GM21526 (cell line): ENCODE measurements at regions not wholly inside any gene's neighbourhood (a gene's known extent, or its start where the extent isn't known, plus 50 kb on each side); places are given as distances from the start of the nearest gene placed in this dataset.

Experiments used
- ATAC-seq: cut with Tn5 transposase; IDR thresholded peaks from one replicate; pipeline ENCODE4 v1.9.1; 2021; ENCODE audit warnings: moderate library complexity; ENCODE audit not compliant: unreplicated experiment, low FRiP score

GRCh38 chr10:131442271-131442670, 130.8 kb upstream of the TCERG1L start:
- no peak for ATAC-seq

DNA sequence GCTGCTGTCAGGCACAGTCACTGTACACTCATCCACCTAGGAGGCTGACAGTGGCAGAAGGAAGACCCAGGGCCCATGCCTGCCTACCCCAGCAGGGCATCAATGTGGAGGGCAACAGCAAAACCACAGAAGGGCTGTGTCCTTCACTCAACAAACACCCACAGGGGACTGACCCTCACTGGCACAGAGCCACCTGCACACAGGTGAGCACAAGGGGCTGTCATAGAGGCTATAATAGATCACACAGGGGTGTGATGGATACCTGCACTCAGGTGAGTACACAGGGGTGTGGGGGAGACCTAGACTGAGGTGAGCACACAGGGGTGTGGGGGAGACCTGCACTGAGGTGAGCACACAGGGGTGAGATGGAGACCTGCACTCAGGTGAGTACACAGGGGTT, 132.8 kb upstream of the TCERG1L start:
- no peak for ATAC-seq

- ATAC-seq = no peak
Measured at GRCh38 chr10:131444862-131445461, 133.4 kb upstream of the TCERG1L start.

GRCh38 chr10:131445623-131446022, 134.1 kb upstream of the TCERG1L start:
- no peak for ATAC-seq

- ATAC-seq = no peak
Measured at GRCh38 chr10:131446171-131446570, 134.7 kb upstream of the TCERG1L start.

DNA sequence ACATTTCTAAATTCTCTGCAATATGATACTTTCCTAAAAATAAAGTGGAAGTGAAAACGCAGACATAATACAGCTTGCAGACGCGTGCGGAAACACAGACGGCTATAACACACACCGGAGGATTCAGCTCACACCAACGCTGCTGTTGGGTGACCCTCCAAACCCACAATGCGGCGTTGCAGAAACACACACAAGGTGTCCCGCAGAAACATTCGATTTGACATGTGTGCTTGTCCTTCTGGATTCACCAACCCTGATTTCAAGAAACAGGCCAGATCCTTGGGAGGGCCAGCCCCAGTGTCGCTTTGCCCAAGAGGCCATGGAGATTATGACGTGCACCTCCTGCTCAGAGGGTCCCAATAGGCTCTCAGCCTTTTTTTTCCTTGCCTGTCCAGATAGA, 136.7 kb upstream of the TCERG1L start:
- no peak for ATAC-seq

DNA sequence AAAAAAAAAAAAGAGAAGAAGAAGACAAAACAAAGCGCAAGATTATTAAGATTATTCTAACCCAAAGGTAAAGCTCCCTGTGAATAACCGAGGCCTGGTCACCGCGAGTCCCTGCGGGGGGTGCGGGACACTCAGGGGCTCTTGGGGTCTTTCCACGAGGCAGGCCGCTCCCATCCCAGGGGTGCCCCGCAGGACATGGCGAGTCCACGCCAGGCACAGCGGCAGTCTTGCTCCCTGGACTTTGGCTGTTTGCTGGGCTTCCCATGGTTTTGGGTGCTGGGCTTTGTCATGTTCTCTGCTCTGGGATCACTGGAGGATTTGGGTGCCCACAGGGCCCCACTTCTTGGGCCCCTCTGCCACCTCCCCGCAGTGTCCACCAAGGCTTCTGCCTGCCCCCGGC, 137.4 kb upstream of the TCERG1L start:
- ATAC-seq = no peak

DNA sequence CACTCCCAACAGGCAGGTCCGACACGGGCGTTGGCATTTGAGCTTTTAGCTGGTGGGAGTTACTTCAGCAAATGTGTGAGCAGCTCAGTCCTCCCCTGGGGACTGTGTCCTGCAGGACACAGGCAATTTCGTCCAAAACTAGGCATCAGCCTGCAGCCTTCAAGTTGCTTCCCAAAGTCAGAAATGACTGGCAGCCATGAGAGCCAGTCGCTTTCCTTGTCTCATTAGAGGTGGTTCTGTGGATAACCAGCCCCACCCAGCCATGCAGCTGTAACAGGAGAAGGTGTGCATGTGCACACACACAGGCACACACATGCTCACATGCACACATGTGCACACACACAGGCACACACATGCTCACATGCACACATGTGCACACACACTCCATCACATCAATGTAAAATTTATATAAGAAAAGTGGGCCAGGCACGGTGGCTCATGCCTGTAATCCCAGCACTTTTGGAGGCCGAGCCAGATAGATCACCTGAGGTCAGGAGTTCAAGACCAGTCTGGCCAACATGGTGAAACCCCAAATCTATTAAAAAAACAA, 138.8 kb upstream of the TCERG1L start:
- no peak for ATAC-seq

- ATAC-seq = no peak
Measured at GRCh38 chr10:131451407-131452015, 140.0 kb upstream of the TCERG1L start.

DNA sequence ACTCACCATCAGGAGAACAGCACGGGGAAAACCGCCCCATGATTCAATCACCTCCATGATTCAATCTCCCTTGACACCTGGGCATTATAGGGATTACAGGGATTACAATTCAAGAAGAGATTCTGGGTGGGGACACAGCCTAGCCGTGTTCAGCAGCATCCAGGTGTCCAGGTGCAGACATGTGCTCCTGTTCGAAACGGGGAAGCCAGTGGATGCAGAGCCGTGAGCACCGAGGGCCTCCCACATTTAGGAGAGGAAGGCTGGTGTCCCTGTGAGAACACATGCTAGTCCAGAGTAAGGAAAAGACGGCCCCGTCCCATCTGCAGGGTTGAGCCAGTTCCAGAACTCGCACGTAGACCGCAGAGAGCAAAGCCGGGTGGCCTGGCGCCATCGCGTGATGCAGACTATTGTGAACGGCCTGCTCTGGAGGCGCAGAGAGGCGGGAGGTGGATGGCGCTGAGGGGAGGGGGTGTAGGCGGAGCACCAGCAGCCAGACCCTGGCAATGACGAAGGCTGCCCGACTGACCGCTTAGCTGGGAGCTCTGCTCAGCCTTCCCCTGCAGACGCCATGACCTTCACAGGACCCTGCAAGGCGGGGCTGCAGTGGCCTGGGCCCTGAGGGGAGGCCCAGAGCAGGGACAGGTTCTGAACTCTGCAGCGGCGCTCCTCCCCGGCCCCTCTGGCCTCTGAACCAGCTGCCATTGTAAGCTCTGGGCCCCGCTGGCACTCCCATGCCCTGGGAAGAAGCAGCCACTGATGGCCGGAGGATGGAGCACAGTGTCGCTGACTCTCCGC, 141.6 kb upstream of the TCERG1L start:
- ATAC-seq = no peak

GRCh38 chr10:131453721-131454634, 142.5 kb upstream of the TCERG1L start:
- no peak for ATAC-seq

DNA sequence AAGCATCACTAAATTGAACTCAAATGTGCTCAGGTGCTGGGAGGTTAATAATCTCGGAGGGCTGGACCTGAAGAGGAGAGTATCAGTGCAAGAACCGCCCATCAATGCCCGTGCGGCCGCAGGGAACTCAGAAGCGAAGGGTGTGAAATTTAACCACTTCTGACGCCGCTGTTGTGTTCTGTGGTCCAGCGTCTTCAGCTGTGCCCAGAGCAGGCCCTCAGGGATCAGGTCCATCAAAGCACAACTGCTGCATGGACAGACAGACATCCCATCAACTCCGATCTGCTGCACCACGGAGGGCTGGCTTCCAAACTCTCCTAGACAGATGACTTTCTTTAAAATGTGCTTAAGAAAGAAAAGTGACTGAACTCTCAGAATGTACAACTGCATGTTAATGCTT, 144.9 kb upstream of the TCERG1L start:
- ATAC-seq = no peak

DNA sequence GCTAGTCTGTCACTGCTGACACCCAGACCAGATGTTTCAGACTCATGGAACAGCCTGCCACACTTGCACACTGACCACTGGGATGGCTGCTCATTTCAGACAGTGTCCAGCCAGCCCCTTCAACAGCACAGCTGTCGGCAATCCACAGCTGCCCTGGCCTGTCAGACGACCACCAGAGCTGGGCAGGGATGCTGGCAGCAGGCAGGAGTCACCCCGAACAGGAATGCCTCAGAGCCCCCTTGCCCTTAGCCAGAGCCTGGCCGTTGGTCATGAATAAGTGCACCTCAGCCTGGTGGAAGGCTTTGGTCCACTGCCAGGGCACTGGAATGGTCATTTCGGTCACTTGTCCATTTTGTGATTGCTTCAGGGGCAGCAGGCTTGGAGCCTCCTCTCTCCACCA, 149.6 kb upstream of the TCERG1L start:
- no peak for ATAC-seq

DNA sequence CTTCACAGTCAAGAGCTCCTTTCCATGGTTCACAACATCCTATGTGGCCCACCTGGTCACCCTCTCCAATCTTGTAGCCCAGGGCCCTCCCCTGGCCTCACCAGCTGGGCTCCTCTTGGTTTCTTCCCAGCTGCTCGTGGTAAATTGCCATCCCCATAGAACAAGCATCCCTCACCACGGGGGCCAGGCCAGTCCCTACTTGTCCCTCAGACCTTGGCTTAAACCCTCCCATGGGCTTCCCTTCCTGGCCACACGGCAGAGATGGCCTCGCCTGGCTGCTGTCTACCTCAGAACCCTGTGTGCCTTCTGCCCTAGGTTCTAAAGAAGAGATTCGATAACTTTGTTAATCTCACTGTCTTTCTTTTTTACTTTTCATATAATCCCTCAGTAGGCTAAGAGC, 153.3 kb upstream of the TCERG1L start:
- no peak for ATAC-seq

- no peak for ATAC-seq
Measured at GRCh38 chr10:131469551-131469950, 158.0 kb upstream of the TCERG1L start.

DNA sequence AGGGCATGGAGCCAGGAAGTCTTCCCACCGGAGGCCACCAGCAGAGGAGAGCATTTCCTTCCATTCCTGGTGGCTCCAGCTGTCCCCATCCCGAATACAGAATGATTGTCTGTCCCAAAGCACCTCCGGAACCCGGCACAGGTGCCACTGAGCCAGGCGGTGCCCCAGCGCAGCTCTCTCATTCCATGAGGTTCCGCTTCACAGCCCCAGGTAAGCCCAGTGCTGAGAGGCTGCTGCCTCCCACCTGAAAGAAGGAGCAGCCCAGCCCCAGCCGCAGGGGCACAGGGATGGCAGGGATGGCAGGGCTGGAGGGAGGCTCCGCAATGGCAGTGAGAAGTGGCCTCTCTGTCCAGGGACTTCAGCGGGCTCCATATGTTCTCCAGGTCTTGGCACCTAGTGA, 162.1 kb upstream of the TCERG1L start:
- ATAC-seq = no peak

- no peak for ATAC-seq
Measured at GRCh38 chr10:131474416-131474815, 162.9 kb upstream of the TCERG1L start.

GRCh38 chr10:131475043-131475442, 163.5 kb upstream of the TCERG1L start:
- ATAC-seq = no peak

DNA sequence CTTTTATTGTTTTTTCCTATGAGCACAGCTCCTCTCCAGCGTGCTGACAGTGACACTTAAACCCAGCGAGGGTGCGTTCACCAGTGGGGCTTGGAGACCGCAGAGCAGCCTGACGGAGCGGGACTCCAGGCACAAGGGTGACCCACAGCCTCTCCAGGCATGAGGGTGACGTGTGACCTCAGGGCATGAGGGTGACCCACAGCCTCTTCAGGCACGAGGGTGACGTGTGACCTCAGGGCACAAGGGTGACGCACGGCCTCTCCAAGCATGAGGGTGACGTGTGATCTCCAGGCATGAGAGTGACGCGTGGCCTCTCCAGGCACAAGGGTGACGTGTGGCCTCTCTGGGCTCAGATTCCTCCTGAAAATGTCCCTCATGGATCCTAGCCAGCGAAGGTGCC, 164.3 kb upstream of the TCERG1L start:
- no peak for ATAC-seq

DNA sequence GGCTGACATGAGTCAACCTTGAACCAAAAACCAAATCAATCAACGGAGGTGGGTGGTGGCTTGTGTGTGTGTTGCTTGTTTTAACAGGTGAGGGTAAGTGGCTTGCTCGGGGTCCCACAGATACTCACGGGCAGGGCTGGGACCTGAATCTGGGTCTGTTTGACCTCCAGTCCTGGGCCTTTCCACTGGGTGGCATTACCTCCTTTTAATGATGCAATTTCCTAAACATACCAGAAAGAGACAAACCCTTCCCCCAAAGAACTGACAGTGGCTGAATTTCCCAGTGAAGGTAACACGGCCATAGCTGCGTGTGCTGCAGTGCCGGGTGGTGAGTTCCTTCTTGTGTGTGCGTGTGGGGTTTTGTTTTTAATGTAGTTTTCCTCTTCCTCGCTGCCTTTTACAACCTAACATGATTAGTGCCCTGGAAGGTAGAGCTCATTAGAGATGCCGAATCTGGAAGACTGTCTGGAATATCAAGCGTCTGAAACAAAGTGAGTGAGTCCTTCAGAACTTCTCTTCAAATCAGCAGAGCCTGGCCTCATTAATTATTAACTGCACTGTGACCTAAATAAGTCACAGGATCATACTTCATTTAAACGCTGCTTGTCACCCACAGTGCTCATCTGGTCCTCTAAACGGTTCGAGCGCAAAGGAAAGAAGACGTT, 166.1 kb upstream of the TCERG1L start:
- ATAC-seq = no peak
